Pons (tissue), 1 donor: ENCODE measurements at regions not wholly inside any gene's neighbourhood (a gene's known extent, or its start where the extent isn't known, plus 50 kb on each side); places are given as distances from the start of the nearest gene placed in this dataset.
"Not testable (repeated sequence)": the region's sequence is repeated elsewhere in the genome, so short reads cannot be mapped to it uniquely, and the experiment has no call there.

Source experiments
- DNase-seq: peaks from one replicate; pipeline ENCODE4 v3.0.0-alpha.2; 2016; ENCODE audit warnings: low spot score

- no peak for DNase-seq
Measured at GRCh38 chr15:93948726-93949125, 282.6 kb upstream of the MCTP2 start.

DNA sequence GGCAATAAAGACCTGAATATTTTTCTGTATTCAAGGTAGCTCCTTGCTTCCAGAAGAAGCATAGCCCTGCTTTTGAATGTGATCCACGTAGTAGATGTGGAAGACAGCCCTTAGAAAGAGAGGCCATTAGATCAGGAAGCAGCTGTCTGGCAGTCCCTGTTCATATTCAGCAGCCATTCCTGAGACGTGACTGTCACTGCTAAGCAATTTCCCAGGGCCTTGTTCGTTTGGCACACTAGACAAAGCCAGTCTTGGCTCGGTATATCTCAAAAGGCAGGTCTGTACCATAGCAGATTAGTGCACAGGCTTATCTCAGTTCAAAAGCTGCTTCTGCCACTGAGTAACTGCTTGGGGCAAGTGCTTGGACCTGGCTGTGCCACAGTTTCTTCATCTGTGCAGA, 287.8 kb upstream of the MCTP2 start:
- DNase-seq: peak; percentile 12

DNA sequence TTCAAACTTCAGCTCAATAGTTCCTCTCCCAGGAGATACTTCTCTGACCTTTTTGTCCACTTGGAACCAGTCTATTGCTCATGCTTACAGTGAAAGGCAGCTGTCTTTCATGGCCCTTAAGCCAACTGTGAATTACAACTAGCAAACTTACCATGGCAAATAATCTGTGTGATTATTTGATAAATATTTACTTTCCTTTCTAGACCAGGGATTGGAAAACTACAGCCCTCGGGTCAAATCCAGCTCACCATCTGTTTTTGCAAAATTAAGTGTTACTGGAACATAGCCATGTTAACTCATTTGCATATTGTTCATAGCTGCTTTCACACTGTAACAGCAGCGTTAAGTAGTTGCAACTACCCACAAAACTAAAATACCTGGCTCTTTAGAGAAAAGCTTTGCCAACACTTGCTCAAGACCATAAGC, 289.1 kb upstream of the MCTP2 start:
- DNase-seq: no peak

DNA sequence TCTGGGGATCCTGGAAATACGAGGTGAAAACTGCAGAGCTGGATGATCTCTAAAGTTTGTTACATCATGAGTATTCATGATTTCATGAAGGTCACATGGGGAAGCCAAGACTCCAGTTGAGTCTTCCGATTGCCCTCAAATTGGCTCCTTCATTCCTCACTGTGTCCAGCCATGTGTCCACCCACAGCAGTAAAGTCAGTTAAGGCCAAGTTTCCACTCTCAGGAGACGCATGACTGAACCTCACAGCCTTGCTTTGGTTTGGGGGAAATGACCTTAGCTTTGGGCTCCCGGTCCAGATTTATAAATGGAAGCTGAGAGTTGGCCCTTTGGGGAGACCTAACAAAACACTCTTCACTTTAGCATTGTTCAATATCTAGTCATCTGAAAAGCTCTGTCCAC, 289.7 kb upstream of the MCTP2 start:
- DNase-seq: no peak

- DNase-seq: no peak
Measured at GRCh38 chr15:93940226-93940625, 291.1 kb upstream of the MCTP2 start.

DNA sequence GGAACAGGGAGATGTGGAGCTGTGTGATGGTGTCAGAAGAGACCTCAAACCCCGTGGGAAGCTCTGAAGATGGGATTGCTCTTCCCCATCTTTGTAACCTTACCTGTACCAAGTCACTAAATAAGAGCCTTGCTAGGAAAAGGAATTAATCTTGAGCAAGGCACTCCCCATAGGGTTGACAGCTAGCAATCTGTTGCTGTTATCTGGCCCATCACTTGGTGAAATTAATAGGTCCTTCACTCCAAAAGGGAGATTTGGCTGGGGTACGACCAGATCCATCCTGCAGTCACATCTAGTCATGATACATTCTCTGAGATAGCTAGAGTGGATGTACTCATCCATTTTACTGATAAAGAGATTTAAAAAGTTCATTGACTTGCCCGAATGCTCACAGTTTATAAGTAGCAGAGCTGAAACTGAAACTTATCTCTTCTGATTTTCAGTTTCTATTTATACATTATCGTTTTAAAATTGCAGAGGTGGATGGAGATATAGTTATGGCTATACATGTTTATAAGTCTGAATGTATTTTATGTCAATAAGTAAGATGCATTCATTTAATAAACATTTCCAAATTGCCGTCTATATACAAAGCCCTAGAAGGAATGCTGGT, 299.1 kb upstream of the MCTP2 start:
- no peak for DNase-seq

DNA sequence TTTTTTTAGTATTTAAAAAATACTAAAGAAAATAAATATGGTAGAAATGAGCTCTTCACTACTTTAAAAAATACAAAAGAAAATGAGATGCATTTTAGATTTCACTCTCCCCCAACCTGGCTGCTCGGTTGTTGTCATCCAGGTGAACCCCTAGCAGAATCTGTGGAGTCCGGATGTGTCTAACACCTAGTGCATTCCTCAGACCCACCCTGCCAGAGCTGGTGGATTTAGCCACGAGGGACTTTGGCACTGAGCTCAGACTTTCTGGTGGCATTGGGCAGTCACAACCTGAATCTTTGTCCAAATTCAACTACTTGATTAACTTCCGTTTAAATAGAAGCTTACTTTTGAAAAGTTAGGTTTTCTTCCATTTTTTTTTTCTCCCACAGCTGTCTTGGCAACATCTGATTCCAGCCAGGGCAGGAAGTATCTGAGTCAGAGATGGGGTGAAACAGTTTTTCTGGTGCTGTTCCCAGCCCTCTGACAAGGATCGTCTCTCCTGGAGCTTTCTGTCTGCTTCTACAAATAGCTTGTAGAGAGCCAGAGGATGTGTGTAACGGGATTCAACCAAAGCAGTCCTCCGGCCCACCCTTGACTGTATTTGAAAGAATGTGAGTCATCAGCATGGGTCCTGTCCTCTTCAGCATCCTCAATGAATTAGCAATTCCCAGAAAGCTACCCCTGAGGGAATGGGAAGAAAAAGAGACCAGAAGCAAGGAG, 301.8 kb upstream of the MCTP2 start:
- peak; percentile 18 for DNase-seq

DNA sequence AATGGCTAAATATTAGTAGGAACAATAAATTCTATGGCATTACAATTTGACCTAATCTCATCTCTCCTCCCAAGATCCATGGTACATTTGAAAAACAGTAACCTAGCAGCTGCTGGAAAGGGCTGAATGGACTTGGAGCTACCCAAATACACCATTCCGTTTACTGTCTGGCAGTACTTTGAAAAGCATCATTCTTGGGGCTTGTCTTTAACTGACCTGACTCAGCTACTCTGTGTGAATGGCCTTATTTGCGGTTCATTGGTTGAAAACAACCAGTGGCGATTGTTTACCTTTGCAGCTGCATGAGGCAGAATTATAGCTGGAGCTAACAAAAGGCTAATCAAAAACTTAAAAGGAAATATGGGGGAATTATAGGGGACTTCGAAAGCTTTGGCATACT, 311.2 kb upstream of the MCTP2 start:
- peak; percentile 6 for DNase-seq

DNA sequence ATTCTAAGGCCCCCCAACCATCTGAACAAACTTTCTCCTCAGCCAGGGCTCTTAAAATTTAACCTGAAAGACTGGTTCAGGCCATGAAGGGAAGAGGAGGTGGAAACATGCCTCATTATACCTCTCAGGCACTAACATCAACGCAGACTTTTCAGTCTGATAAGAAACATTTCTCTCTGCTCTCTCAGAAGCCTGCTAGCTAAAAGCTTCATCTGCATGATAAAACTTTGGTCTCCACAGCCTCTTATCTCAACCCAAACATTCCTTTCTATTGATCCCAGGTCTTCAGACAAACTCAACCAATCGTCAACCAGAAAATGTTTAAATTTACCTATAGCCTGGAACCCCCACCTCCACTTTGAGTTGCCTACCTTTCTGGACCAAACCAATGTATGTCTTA, 312.6 kb upstream of the MCTP2 start:
- DNase-seq: not testable (repeated sequence)

DNA sequence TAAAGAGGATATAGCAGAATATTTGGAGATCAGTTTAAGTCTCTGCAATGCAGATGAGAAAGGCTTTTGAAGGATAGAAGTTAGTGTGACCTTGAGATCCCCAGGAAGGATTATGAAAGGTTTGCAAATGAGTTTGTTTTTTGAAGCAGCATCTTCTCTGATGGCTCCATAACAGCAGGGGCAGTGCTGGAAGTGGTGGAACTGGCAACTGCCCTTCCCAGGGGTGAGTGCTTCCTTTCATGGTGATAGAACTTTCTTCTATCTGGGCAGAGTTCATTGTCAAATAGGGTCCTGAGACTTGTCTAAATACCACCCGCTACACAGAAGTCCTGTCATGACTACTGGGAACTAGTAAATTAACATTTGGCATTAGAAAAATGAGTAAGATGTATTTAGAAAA, 314.2 kb upstream of the MCTP2 start:
- DNase-seq: no peak

- no peak for DNase-seq
Measured at GRCh38 chr15:93913871-93914270, 317.5 kb upstream of the MCTP2 start.

- no peak for DNase-seq
Measured at GRCh38 chr15:93913310-93913709, 318.1 kb upstream of the MCTP2 start.

GRCh38 chr15:93900476-93901400, 330.6 kb upstream of the MCTP2 start:
- no peak for DNase-seq

DNA sequence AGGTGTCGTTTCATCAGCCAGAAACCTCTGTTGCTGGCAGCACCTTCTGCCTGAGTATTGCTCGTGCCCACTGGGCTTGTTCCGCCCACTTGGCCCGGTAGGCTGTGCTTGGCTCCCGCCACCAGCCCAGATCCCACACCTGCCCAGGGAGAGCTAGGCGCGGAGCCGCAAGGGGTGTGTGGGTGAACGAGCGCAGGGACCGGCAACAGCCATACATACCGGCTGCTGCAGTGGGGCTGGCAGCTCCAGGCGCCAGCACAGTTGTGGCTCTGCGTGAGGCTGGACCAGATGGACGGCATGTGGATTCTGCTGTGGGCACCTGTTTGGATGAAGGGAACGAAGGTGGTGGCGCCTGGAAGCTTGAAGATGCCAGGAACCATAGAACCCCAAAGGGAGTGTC, 331.5 kb upstream of the MCTP2 start:
- no peak for DNase-seq

- DNase-seq: no peak
Measured at GRCh38 chr15:93897377-93897776, 334.0 kb upstream of the MCTP2 start.

DNA sequence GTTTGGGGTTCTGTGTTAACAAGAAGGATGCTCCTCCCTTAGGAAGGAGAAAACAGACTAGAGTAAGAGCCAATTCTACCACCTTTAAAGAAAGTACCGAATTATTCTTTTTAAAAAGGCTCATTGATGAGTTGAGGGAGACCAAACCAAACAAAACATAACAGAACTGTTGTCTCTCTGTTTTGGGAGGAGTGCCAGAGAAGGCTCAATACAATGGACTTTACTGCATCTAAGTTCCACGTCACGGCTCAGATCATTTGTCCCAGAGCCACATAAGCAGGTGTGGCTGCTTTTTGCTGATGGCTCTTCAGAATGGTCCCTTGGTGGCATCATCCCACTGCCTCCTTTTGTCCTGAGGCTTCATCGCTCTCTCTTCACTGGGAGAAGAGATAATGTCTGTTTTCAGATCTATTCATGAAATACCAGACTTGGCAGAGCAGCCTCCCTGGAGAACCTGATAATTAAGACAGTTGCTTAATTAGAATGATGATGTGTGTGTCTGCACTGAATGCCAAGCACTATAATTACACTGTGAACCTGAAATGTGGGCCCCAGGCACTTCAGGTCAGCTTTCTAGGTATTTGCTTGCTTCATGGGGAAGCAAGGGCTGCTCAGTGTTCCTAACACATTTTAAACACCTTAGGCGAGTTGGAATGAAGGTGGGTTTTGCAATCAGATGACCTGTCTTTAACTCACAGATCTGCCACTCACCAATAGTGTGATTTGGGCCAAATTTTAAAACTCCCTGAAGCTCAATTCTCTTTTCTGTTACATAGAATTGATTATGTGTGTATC, 335.2 kb upstream of the MCTP2 start:
- peak; percentile 89 for DNase-seq

DNA sequence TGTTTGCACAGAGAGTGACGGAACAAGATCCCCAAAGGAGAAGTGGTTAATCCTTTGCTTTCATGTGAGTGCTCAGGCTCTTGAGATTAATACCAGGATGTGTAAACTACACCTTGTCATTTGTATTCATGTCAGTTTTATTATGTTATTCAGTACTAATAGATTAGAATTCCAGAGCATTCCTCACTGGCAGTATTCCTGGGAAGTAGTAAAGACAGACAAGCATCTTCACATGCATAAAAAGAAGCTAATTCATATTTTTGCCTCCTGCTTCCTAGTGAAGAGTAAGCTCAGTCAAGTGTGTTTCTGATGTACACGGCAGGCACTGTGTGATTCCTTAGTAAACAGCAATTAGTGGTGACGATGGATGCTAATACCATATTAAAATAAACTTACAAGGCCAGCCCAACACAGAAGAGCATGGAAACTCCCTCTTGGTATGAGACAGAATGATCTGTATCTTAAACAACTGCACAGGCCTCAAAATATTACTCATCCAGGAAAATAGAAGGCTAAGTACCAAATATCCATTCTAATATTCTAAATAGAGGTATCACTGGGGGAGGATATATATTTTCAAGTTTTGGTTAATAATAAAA, 336.8 kb upstream of the MCTP2 start:
- DNase-seq: no peak

DNA sequence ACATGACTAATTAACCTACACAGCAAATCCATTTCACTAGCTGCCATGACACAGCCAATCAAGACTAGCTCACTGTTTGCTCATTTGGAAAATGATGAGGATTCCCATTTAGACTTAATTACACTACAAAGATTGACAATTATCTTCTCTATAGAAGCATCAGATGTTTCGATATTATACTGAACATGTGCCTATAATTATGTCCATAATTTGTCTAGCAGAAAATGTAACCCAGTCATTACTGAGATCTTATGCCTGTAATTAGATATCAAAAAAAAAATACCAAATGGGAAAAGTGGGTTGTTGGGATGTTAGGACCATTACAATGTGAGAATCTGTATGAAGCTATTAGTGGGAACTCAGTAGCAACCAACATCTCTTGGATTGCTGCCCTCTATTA, 344.2 kb upstream of the MCTP2 start:
- DNase-seq: no peak

DNA sequence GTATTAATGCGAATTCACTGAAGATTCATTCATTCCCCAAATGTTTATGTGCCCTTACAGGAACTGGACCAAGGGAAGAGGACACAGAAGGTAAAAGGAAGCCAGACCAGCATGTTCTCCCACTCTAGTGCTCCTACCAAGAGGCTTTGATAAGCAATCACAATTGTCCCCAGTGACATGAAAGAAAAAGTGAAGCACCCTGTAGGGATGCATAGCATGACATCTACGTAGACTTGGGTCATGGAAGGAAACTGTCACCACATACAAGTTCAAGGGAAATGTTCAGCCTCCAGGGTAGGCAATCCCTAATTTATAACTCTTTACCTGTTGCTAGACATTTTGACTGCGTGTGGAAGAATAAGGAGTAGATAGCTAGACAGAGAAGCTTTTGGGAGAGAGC, 348.6 kb upstream of the MCTP2 start:
- DNase-seq: no peak

DNA sequence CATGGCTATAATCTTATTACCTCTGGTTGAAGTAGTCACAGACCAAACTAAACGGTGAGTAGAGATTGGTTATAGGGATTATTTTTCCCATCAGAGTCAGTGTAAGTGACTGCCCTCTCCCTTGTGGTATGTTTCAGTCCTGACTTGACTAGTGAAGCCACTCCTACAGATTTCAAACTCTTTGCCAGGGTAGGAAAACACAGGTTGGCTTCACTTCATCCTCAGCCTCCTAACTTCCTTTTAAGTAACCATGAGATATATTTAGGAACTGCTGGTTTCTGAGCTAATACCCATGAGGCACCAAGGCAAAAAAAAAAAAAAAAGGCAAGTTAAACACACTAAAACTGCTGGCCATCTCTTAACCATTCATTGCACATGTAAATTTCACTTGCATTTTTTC, 349.2 kb upstream of the MCTP2 start:
- DNase-seq: no peak

GRCh38 chr15:93881310-93881709, 350.1 kb upstream of the MCTP2 start:
- no peak for DNase-seq

GRCh38 chr15:93880358-93880757, 351.0 kb upstream of the MCTP2 start:
- no peak for DNase-seq
